Epidermal melanocyte (primary cell): ENCODE measurements at regions not wholly inside any gene's neighbourhood (a gene's known extent, or its start where the extent isn't known, plus 50 kb on each side); places are given as distances from the start of the nearest gene placed in this dataset.
"Not testable (repeated sequence)": the region's sequence is repeated elsewhere in the genome, so short reads cannot be mapped to it uniquely, and the experiment has no call there.

Experiments
- DNase-seq: peaks from one replicate; pipeline ENCODE4 v3.0.0; 2011; ENCODE audit warnings: low spot score; ENCODE audit not compliant: insufficient read length

DNA sequence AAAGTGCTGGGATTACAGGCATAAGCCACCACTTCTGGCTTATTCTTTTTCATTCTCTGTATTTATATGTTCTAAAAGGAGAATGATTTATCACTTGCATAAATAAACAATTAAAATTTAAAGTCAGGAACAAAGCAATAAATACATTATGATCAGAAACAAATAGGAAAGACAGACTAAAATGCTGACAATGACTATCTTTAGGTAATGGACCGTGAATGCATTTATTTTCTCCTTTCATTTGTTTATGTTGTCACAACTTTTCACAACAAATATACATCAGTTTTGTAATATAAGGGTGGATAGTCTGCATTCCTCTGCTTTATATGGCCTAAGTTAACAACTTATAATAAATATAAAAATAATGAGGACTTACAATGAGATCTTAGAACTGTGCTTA, 199.2 kb upstream of the EPHA4 start:
- no peak for DNase-seq

DNA sequence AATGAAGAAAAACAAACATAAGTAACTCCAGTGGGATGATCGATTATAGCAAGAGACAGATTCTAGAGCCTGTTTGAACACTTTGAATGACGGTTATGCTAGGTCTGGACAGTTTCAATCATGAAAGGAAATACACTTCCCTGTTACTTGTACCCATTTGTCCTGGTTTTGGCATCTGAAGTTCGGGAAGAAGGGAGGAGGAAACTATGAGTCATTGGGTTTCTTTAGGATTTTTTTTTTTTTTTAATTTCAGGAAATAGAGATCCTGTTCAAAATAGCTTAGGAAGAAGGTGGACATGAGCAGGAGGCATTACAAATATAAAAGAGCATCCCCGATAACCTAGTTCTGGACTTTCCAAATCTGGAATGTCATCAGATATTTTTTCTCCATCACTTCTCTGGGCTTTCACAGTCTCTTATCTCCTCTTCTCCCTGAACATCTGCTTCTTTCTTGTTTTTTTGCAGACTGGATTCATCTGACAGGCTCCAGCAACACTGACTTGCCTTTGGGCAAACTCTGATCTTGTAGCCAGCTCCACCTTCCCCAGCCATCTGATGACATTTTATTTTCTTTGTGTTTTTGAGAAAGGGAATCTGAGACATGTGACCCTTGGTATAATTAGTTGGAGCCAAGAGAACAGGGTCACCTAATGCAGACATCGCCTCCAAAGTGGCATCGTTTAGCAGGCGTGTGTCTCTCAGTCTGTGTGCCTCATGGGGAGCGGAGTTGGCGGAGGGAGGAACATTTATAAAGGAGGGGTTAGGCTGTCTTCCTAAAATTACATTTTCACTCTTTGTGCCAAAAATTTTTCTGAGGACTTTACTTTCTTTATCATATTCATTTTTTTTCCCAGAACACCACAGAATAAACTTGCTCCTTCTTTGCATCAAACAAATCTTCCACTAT, 195.3 kb upstream of the EPHA4 start:
- DNase-seq, result no peak

GRCh38 chr2:221762496-221762895, 190.4 kb upstream of the EPHA4 start:
- no peak for DNase-seq

DNA sequence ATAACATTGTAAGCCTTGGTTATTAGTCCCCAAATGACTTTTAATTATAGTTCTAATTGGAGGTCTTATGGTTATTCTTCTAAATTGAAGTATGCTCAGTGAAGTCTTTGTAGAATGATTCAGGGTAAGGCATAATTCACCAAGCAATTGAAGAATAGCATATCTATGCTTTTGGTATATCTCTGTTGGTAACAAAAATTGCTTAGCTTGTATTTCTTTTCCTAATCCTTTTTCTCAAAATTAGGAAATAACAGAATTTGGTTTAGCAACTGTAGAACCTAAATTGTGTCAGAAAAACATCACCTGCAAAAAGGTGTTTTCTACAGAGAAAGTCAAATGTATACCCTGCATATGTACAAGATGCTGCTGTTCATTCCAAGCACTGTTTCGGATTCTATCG, 189.2 kb upstream of the EPHA4 start:
- no peak for DNase-seq

GRCh38 chr2:221758076-221758475, 186.0 kb upstream of the EPHA4 start:
- DNase-seq, result no peak

- DNase-seq, result no peak
Measured at GRCh38 chr2:221753401-221753800, 181.3 kb upstream of the EPHA4 start.

GRCh38 chr2:221752781-221753180, 180.7 kb upstream of the EPHA4 start:
- no peak for DNase-seq

GRCh38 chr2:221750316-221750715, 178.2 kb upstream of the EPHA4 start:
- DNase-seq, result no peak

DNA sequence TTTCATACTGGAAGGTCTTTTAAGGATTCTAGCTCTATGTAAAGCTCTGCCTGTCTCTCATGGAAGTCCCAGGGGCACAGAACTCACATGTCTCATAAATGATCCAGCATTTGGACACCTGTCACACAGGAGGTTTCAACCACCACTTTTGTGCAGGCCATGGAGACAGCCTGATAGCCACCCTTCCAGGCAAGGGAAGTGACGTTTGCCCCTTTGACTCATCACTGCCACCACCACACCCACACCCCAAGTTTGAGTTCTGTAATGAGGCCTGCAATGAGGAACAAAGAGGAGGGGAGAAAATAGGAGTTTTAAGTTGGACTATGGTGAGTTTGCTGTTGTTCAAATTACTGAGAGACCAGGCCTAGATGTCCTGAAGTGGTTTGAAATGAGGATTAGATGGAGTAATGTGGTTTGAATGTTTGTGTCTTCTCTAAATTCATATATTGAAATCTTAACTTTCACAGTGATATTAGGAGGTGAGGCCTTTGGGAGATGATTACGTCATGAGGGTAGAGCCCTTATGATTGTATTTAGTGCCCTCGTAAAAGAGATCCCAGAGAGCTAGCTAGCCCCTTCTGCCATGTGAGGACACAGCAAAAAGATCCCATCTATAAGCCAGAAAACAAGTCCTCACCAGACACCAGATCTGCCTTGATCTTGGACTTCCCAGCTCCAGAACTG, 175.3 kb upstream of the EPHA4 start:
- DNase-seq, result no peak

DNA sequence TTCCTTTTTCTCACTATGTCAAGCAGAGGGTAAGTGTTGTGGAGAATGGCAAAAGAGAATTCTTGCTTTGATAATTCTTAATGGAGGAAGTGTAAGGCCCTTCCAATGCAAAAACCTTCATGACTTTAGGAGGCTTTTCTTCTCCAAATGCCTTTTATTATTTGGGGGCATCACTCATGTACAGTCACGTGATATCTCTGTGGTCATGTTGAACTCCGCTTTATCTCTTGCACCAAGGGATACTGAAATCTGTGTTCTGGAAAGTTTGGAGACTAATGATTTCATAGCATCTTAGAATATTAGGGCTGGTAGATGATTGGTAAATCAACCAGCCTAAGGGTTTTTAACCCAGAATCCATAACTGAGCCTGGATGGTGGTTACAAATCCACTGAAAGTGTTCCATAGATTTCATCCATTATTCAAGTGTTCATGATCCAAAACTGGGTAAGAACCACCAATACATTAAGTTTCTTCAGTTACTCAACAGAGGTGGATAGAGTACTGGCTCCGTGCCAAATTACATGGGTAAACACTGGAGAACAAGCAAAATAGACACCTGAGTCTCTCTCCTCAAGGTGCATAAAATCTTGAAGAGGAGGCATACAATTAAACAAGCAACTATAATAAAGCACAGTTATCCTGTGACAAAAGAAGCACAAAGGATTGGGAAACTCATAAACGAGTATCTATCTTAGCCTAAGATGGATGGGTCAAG, 169.6 kb upstream of the EPHA4 start:
- DNase-seq, result no peak

GRCh38 chr2:221731432-221732145, 159.5 kb upstream of the EPHA4 start:
- DNase-seq, result no peak

DNA sequence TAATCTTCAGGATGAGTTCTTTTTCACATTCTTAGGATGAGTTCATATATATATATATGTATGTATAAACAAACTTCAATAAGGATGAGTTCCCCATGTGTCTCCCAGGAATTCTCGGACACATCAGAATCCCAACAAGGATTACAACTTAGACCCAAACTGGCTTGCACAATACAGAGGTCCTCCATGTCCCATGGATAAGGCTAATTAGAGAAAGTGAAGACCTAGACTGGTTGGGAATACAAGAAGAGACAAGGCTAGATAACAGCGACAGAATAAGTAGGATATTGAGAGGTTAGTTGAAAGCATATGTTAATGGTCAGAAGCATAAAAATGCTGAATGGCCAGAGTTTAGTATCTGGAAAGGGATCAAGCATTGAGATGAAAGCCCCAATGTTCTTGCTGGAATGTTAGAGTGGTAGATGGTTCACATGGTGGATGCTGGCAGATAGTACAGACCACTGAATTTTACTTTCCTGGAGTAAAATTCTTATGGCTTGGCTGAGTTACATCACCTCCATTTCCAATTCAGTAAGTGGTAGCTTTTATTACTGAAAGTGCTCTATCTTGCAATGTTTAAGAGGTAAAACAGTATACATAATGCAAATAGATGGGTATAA, 154.9 kb upstream of the EPHA4 start:
- no peak for DNase-seq

DNA sequence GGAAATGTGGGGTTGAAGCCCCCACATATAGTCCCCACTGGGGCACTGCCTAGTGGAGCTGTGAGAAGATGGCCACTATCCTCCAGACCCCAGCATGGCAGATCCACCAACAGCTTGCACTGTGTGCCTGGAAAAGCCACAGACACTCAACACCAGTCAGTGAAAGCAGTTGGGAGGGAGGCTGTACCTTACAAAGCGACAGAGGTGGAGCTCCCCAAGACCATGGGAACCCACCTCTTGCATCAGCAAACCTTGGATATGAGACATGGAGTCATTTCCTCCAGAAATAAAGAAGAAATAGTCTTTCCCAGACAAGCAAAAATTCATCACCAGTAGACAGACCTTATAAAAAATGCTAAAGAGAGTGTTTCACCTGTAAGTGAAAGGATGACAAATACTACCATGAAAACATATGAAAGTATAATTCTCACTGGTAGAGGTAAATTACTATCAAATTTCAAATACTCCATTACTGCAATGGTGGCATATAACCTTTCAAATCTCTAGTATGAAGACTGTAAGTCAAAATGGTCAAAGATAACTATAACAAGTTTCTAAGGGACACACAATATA, 152.6 kb upstream of the EPHA4 start:
- no peak for DNase-seq

GRCh38 chr2:221724117-221724516, 152.0 kb upstream of the EPHA4 start:
- DNase-seq, result not testable (repeated sequence)

GRCh38 chr2:221716426-221717303, 144.6 kb upstream of the EPHA4 start:
- DNase-seq, result no peak

- no peak for DNase-seq
Measured at GRCh38 chr2:221715523-221716247, 143.6 kb upstream of the EPHA4 start.

- DNase-seq, result no peak
Measured at GRCh38 chr2:221710744-221711143, 138.6 kb upstream of the EPHA4 start.

GRCh38 chr2:221708902-221709301, 136.8 kb upstream of the EPHA4 start:
- no peak for DNase-seq
